ENCODE measurements at regions not wholly inside any gene's neighbourhood (a gene's known extent, or its start where the extent isn't known, plus 50 kb on each side); places are given as distances from the start of the nearest gene placed in this dataset.
A peak's percentile ranks its signal among the peaks of the same experiment; 100 is the strongest.
"Not testable (repeated sequence)": the region's sequence is repeated elsewhere in the genome, so short reads cannot be mapped to it uniquely, and the experiment has no call there.

GRCh38 chrX:98068024-98068580, 1184.4 kb downstream of the RPA4 start:
- DNase-seq = no peak

- no peak for DNase-seq
Measured at GRCh38 chrX:98071331-98071730, 1187.6 kb downstream of the RPA4 start.

DNA sequence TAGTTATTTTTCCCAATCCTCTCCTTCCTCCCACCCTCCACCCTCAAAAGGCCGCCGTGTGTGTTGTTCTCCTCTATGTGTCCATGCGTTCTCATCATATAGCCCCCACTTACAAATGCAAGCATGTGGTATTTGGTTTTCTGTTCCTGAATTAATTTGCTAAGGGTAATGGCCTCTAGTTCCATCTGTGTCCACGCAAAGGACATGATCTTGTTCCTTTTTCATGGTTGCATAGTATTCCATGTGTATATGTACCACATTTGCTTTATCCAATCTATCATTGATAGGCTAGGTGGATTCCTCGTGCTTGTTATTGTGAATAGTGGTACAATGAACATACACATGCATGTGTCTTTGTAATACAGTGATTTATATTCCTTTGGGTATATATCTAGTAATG, 1193.7 kb downstream of the RPA4 start:
- no peak for DNase-seq

GRCh38 chrX:98111684-98112083, 1228.0 kb downstream of the RPA4 start:
- no peak for DNase-seq

DNA sequence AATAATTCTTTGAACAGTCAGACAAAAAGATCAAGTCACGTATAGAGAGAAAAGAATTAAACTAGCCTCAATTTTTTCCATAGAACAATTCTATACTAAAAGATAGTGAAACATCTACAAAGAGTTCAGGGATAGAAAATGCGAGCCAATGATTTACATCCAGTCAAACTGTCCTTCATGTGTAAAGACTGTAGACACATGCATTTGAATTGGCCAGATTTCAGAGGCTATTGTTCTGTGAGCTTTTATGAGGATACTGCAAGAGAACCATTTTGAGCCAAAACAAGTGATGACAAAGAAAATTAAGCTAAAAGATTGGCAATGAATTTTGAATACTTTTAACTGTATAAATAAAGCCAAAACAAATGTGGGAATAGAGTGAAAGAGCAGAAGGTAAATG, 1230.3 kb downstream of the RPA4 start:
- DNase-seq = no peak

- no peak for DNase-seq
Measured at GRCh38 chrX:98141466-98141865, 1257.8 kb downstream of the RPA4 start.

GRCh38 chrX:98191003-98191402, 1307.3 kb downstream of the RPA4 start:
- no peak for DNase-seq

DNA sequence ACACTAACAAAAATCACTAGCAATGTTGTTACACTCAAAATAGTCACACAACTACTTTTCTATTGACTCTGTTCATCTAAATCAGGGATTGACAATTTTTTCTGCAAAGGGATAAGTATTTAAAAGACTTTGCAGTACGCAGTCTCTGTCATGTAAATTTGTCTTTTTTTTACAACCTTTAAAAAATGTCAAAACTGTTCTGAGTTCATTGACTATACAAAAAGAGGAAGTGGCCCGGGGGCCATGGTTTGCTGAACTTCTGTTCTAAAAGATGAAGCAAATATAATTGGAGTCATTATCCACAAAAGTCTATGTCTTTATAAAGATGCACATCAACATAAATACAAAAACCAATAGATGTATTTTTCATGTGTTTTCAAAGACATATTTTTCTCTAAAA, 1310.3 kb downstream of the RPA4 start:
- DNase-seq = no peak

GRCh38 chrX:98203800-98204199, 1320.1 kb downstream of the RPA4 start:
- DNase-seq = no peak

DNA sequence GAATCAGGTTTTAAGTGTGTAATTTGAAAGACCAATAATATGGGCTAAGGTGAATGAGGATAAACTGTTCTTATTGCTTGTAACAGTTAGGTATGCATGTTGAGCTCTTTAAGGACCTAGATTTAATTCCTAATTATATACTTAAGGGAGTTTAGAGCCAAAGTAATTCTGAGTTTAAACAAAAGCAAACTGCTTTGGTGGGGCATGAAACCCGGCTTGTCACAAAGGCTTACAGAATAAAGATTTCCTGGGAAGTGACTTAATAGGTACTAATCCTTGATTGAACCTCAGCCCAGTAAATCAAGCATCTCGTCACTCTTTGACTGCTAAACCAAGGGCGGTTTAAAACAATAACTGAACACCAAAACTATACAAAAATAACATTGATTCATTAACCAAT, 1324.2 kb downstream of the RPA4 start:
- DNase-seq = peak in 1 of 2 experiments; percentile 24

- DNase-seq = no peak
Measured at GRCh38 chrX:98231003-98231402, 1347.3 kb downstream of the RPA4 start.

GRCh38 chrX:98240061-98240460, 1356.4 kb downstream of the RPA4 start:
- DNase-seq = peak in 1 of 2 experiments; percentile 2

GRCh38 chrX:98263135-98263534, 1379.4 kb downstream of the RPA4 start:
- DNase-seq = no peak

- DNase-seq = no peak
Measured at GRCh38 chrX:98289726-98290125, 1406.0 kb downstream of the RPA4 start.

DNA sequence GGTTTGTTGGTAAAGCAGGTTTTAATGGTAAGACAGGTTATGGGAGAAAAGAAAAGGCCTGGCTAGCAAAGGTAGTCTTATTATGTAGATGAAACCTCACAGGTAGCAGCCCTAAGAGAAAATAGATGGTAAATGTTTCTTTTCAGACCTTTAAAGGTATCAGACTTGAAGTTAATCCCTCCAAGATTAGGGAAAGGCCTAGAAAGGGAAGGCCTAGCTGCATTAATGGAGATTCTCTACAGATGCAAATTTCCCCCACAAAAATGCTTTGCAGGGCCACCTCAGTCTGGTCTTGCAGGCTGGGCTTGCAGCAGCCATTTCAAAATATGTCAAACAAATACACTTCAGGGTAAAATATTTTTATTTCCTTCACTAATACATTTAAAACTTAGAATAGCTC, 1410.6 kb downstream of the RPA4 start:
- DNase-seq = no peak

- no peak for DNase-seq
Measured at GRCh38 chrX:98296129-98296528, 1412.4 kb downstream of the RPA4 start.

DNA sequence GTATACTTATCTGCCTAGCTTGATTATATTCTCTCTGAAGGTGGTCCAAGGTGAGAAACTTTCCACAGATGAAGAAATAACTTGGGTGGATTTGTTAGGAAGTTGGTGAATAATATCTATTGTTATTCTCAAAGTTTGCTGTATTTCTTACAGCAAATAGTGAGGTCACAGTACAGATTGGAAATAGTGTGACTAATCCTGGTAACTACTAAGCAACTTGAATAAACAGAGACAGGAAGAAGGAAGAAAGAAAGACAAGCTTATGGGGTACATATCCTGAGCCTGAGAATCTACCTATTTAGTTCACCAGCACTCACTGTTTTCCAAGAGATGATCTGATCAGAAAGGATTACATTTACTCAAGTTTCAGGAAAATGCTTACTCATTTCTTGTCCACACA, 1416.1 kb downstream of the RPA4 start:
- no peak for DNase-seq

DNA sequence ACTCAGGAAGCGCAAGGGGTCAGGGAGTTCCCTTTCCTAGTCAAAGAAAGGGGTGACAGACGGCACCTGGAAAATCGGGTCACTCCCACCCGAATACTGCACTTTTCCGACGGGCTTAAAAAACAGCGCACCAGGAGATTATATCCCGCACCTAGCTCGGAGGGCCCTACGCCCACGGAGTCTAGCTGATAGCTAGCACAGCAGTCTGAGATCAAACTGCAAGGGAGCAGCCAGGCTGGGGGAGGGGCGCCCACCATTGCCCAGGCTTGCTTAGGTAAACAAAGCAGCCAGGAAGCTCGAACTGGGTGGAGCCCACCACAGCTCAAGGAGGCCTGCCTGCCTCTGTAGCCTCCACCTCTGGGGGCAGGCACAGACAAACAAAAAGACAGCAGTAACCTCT, 1416.8 kb downstream of the RPA4 start:
- DNase-seq = not testable (repeated sequence)

DNA sequence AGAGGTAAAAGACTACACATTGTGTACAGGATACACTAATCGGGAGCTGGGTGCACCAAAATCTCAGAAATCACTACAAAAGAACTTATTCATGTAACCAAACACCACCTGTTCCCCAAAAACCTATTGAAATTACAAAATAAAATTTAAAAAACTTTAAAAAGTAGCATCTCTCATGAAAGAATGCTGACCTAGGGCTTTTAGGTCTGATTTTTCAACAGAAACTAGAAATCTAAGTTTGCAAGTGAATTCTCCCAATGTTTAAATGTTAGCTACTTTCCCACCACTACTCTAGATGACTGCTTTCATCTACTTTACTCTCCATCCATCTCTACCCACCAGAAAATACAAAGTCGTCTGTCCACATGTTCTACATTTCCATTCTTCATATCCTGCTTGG, 1447.7 kb downstream of the RPA4 start:
- no peak for DNase-seq

GRCh38 chrX:98338544-98338943, 1454.8 kb downstream of the RPA4 start:
- DNase-seq = no peak

GRCh38 chrX:98350940-98351339, 1467.2 kb downstream of the RPA4 start:
- no peak for DNase-seq

GRCh38 chrX:98357146-98357545, 1473.4 kb downstream of the RPA4 start:
- peak; percentile 55 to 67 for DNase-seq

GRCh38 chrX:98362630-98363029, 1478.9 kb downstream of the RPA4 start:
- DNase-seq = no peak

- DNase-seq = no peak
Measured at GRCh38 chrX:98371994-98372393, 1488.3 kb downstream of the RPA4 start.

DNA sequence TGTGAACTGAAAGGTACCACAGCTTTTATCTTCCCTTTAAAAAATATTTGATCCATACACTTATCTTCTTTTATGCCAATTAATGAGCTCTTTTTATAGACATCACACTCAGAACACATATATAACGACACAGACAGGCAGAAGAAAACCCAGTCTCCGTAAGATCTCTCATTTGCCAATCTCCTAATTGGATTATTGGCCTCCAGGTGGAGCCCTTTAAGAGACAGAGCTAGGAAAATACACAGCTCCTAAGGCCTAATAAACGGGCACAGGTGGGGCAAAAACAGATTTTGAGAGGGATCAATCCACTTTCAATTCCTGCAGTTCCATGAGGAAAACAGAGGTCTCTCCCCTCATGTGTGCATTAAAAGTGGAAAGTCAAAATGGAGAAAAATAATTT, 1495.4 kb downstream of the RPA4 start:
- DNase-seq = peak in 1 of 2 experiments; percentile 43

DNA sequence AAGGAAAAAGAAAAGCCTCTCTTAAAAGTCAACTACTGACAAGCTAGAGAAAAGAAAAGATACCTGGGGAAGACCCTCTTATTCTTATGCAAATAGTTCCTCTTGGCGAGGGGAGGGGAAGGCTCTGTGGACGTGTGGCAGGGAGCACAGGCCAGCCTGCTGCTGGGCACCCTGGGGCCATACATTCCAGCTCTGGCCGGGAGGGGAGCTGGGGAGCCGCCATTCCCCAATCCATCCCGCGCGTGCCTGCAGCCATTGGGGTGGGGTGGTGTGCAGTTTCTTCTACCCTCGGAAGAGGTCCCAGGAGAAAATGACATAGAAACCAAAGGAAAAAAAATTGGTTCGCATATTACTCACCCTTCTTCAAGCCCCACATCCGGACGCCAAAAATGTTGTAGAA, 1496.4 kb downstream of the RPA4 start:
- DNase-seq = no peak
